ENCODE measurements at regions not wholly inside any gene's neighbourhood (a gene's known extent, or its start where the extent isn't known, plus 50 kb on each side); places are given as distances from the start of the nearest gene placed in this dataset.
"Not testable (repeated sequence)": the region's sequence is repeated elsewhere in the genome, so short reads cannot be mapped to it uniquely, and the experiment has no call there.

GRCh38 chr4:24192018-24192641 is 302.3 kb upstream of the PPARGC1A start:
- peaks cover 0 to 2% (median 0%) of the 10 kb centered on the region in 5 donors for H3K27me3 Mint-ChIP-seq
- no peak overlapping the region for H3K27ac Mint-ChIP-seq
- POLR2A ChIA-PET, result no interaction called here
- no peaks in the 10 kb centered on the region for H3K36me3 Mint-ChIP-seq
- no peak for ATAC-seq
- no peak for DNase-seq
- H3K4me3 Mint-ChIP-seq, result no peak overlapping the region
- H3K9me3 Mint-ChIP-seq, result peaks cover 0 to 3% (median 0%) of the 10 kb centered on the region in 9 donors
- peaks cover 0 to 2% (median 0%) of the 10 kb centered on the region in 4 donors for H3K4me1 Mint-ChIP-seq

- POLR2A ChIA-PET, result no interaction called here
- peaks cover 0 to 2% (median 0%) of the 10 kb centered on the region in 5 donors for H3K27me3 Mint-ChIP-seq
- no peak overlapping the region for H3K4me3 Mint-ChIP-seq
- ATAC-seq (no peak), DNase-seq (no peak)
- H3K36me3 Mint-ChIP-seq, result no peaks in the 10 kb centered on the region
- H3K27ac Mint-ChIP-seq, result no peak overlapping the region
- peaks cover 0 to under 1% (median 0%) of the 10 kb centered on the region in 4 donors for H3K4me1 Mint-ChIP-seq
- peaks cover 0 to 3% (median 0%) of the 10 kb centered on the region in 9 donors for H3K9me3 Mint-ChIP-seq
These were observed 301.2 kb upstream of the PPARGC1A start for GRCh38 chr4:24190761-24191695.

- Mint-ChIP-seq H3K27ac (no peak overlapping the region), H3K9me3 (peaks cover 0 to 3% (median 0%) of the 10 kb centered on the region in 9 donors), H3K36me3 (no peaks in the 10 kb centered on the region), H3K4me3 (no peak overlapping the region), H3K27me3 (peaks cover 0 to 2% (median 0%) of the 10 kb centered on the region in 5 donors), H3K4me1 (no peaks in the 10 kb centered on the region)
- POLR2A ChIA-PET, result no interaction called here
- DNase-seq, result no peak
- no peak for ATAC-seq
These were observed 298.6 kb upstream of the PPARGC1A start for GRCh38 chr4:24188459-24188858.

GRCh38 chr4:24186466-24186865 is 296.6 kb upstream of the PPARGC1A start:
- H3K9me3 Mint-ChIP-seq, result peaks cover 0 to 3% (median 0%) of the 10 kb centered on the region in 9 donors
- no peak overlapping the region for H3K4me3 Mint-ChIP-seq
- no peak overlapping the region for H3K27ac Mint-ChIP-seq
- no peaks in the 10 kb centered on the region for H3K36me3 Mint-ChIP-seq
- POLR2A ChIA-PET, result no interaction called here
- DNase-seq (no peak), ATAC-seq (no peak)
- H3K27me3 Mint-ChIP-seq, result no peaks in the 10 kb centered on the region
- no peaks in the 10 kb centered on the region for H3K4me1 Mint-ChIP-seq

GRCh38 chr4:24181005-24181404 is 291.2 kb upstream of the PPARGC1A start:
- no peak for DNase-seq
- POLR2A ChIA-PET, result no interaction called here
- no peak overlapping the region for H3K27ac Mint-ChIP-seq
- peaks cover 0 to 3% (median 0%) of the 10 kb centered on the region in 5 donors for H3K27me3 Mint-ChIP-seq
- no peak for ATAC-seq
- peaks cover 0 to 7% (median 5%) of the 10 kb centered on the region in 9 donors for H3K9me3 Mint-ChIP-seq
- no peaks in the 10 kb centered on the region for H3K4me1 Mint-ChIP-seq
- peaks cover 0 to 5% (median 0%) of the 10 kb centered on the region in 3 donors for H3K36me3 Mint-ChIP-seq
- H3K4me3 Mint-ChIP-seq, result no peak overlapping the region

- DNase-seq, result no peak
- Mint-ChIP-seq H3K9me3 (peaks cover 0 to 11% (median 6%) of the 10 kb centered on the region in 9 donors), H3K4me1 (no peaks in the 10 kb centered on the region), H3K4me3 (no peak overlapping the region), H3K36me3 (peaks cover 0 to 6% (median 0%) of the 10 kb centered on the region in 3 donors), H3K27ac (no peak overlapping the region), H3K27me3 (peaks cover 0 to 6% (median 0%) of the 10 kb centered on the region in 5 donors)
- POLR2A ChIA-PET, result no interaction called here
- no peak for ATAC-seq
These were observed 290.7 kb upstream of the PPARGC1A start for GRCh38 chr4:24180586-24180985.

GRCh38 chr4:24179201-24179840 is 289.5 kb upstream of the PPARGC1A start:
- H3K27ac Mint-ChIP-seq, result no peak overlapping the region
- no peaks in the 10 kb centered on the region for H3K4me1 Mint-ChIP-seq
- no peak overlapping the region for H3K4me3 Mint-ChIP-seq
- ATAC-seq (no peak), DNase-seq (no peak)
- H3K9me3 Mint-ChIP-seq, result peaks cover 0 to 11% (median 7%) of the 10 kb centered on the region in 9 donors
- peaks cover 0 to 6% (median 0%) of the 10 kb centered on the region in 3 donors for H3K36me3 Mint-ChIP-seq
- POLR2A ChIA-PET, result no interaction called here
- peaks cover 0 to 14% (median 3%) of the 10 kb centered on the region in 5 donors for H3K27me3 Mint-ChIP-seq

- H3K27ac Mint-ChIP-seq, POLR2A ChIA-PET: not testable (repeated sequence)
These were observed 287.6 kb upstream of the PPARGC1A start for GRCh38 chr4:24177443-24177842.

GRCh38 chr4:24175707-24176106 is 285.9 kb upstream of the PPARGC1A start:
- Mint-ChIP-seq H3K36me3 (peaks cover 0 to 6% (median 0%) of the 10 kb centered on the region in 3 donors), H3K27ac (no peak overlapping the region), H3K27me3 (peaks cover 0 to 25% (median 4%) of the 10 kb centered on the region in 5 donors), H3K4me1 (no peaks in the 10 kb centered on the region), H3K9me3 (peaks cover 0 to 21% (median 7%) of the 10 kb centered on the region in 9 donors), H3K4me3 (no peak overlapping the region)
- no peak for DNase-seq
- POLR2A ChIA-PET, result no interaction called here
- no peak for ATAC-seq

More at GRCh38 chr4:24177443-24177842, 287.6 kb upstream of the PPARGC1A start:
- not testable (repeated sequence) for H3K4me1 Mint-ChIP-seq, H3K4me3 Mint-ChIP-seq, ATAC-seq, DNase-seq, H3K36me3 Mint-ChIP-seq
- Mint-ChIP-seq H3K9me3 (peaks cover 0 to 11% (median 7%) of the 10 kb centered on the region in 9 donors), H3K27me3 (peaks cover 0 to 15% (median 4%) of the 10 kb centered on the region in 5 donors)

GRCh38 chr4:24174602-24175001 is 284.8 kb upstream of the PPARGC1A start:
- Mint-ChIP-seq H3K4me1 (no peaks in the 10 kb centered on the region), H3K9me3 (peaks cover 0 to 21% (median 7%) of the 10 kb centered on the region in 9 donors), H3K27ac (no peak overlapping the region), H3K36me3 (peaks cover 0 to 6% (median 0%) of the 10 kb centered on the region in 3 donors), H3K27me3 (peaks cover 0 to 25% (median 4%) of the 10 kb centered on the region in 5 donors), H3K4me3 (no peak overlapping the region)
- POLR2A ChIA-PET, result no interaction called here
- ATAC-seq (no peak), DNase-seq (no peak)

GRCh38 chr4:24172406-24172805 is 282.6 kb upstream of the PPARGC1A start:
- ATAC-seq (no peak), DNase-seq (no peak)
- Mint-ChIP-seq H3K27ac (no peak overlapping the region), H3K9me3 (peaks cover 0 to 24% (median 4%) of the 10 kb centered on the region in 9 donors), H3K4me3 (no peak overlapping the region), H3K27me3 (peaks cover 0 to 25% (median 2%) of the 10 kb centered on the region in 5 donors), H3K4me1 (no peaks in the 10 kb centered on the region), H3K36me3 (peaks cover 0 to 6% (median 0%) of the 10 kb centered on the region in 3 donors)
- POLR2A ChIA-PET, result no interaction called here

GRCh38 chr4:24169956-24170355 is 280.1 kb upstream of the PPARGC1A start:
- H3K27me3 Mint-ChIP-seq, result peaks cover 0 to 17% (median 2%) of the 10 kb centered on the region in 5 donors
- ATAC-seq (no peak), DNase-seq (no peak)
- POLR2A ChIA-PET, result no interaction called here
- peaks cover 0 to 20% (median 3%) of the 10 kb centered on the region in 9 donors for H3K9me3 Mint-ChIP-seq
- H3K4me3 Mint-ChIP-seq, result no peak overlapping the region
- no peaks in the 10 kb centered on the region for H3K4me1 Mint-ChIP-seq
- H3K27ac Mint-ChIP-seq, result no peak overlapping the region
- H3K36me3 Mint-ChIP-seq, result no peaks in the 10 kb centered on the region
